ENCODE measurements at regions not wholly inside any gene's neighbourhood (a gene's known extent, or its start where the extent isn't known, plus 50 kb on each side); places are given as distances from the start of the nearest gene placed in this dataset.

DNA sequence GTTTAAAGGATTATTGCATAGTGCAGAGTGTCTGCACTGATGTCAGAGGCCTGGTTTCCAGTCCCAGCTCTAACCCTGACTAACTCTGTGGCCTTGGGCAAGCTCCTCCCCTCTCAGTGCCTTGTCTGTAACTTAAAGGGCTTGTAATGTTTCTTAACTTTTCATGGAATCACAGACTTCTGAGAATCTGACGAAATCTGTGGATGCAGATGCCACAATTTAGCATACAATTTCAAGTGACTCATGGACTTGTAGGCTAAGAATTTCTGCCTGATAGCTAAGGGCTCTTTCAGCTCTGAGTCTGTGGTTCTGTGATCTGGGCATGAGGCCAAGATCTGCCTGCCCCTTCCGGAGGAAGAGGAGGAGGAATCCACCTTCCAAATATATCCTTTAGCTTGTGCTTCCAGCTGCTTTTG, 236.9 kb downstream of the AR start:
- DNase-seq (ENCODE audit: low spot score) = peak; percentile 94
- intact Hi-C loops (cut with DNase I) = no loop called here

- DNase-seq (ENCODE audit: low spot score) = no peak
Measured at GRCh38 chrX:67781132-67781531, 237.3 kb downstream of the AR start.

DNA sequence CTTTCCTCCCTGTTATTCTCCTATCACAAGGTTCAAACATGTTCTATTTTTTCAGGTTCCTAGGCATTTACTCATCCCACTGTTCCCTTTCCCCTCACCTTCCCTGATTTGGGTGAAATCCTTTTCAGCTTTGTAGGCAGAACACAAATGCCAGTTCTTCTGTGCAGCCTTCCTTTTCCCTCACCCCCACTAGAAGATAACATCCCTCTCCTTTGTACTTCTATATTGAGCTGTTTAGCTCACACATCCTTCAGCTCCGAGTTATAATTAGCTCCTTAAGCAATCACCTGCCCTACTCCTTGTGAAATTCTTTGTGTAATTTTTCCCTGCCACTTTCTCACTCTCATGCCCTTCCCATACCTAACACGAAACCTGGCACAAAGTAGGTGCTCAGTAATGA, 240.9 kb downstream of the AR start:
- intact Hi-C loops (cut with DNase I) = no loop called here

More at GRCh38 chrX:67781132-67781531, 237.3 kb downstream of the AR start:
- intact Hi-C loops (cut with DNase I) = no loop called here

GRCh38 chrX:67787196-67787595, 243.4 kb downstream of the AR start:
- intact Hi-C loops (cut with DNase I) = no loop called here
- no peak for DNase-seq (ENCODE audit: low spot score)

More for the DNA sequence above, 240.9 kb downstream of the AR start:
- no peak for DNase-seq (ENCODE audit: low spot score)

- no peak for DNase-seq (ENCODE audit: low spot score)
- intact Hi-C loops (cut with DNase I) = no loop called here
Measured at GRCh38 chrX:67789536-67789935, 245.7 kb downstream of the AR start.

Measured in posterior vena cava (tissue), 2 donors.